Prostate gland (tissue), 2 donors: ENCODE measurements at regions not wholly inside any gene's neighbourhood (a gene's known extent, or its start where the extent isn't known, plus 50 kb on each side); places are given as distances from the start of the nearest gene placed in this dataset.
"Not testable (repeated sequence)": the region's sequence is repeated elsewhere in the genome, so short reads cannot be mapped to it uniquely, and the experiment has no call there.

Source experiments
- DNase-seq: peaks from one replicate; pipeline ENCODE4 v3.0.0-alpha.2; 2019; ENCODE audit warnings: low spot score
- H3K27ac ChIP-seq, 2 donors: fragments of 200-600 bp; sonication (generic); 2 replicates each; pipeline ENCODE4 v1.5.1; 2017 to 2019
- H3K27me3 ChIP-seq: fragments of 200-600 bp; sonication (generic); replicated peaks from 2 replicates; pipeline ENCODE4 v1.5.1; 2019; ENCODE audit not compliant: insufficient read depth
- H3K36me3 ChIP-seq, 2 donors: fragments of 200-600 bp; sonication (generic); 1 replicate in 1 of 2; 2 replicates in 1 of 2; pipeline versions ENCODE4 v1.5.1 to v1.8.1; 2017 to 2019
- H3K4me1 ChIP-seq: fragments of 200-600 bp; sonication (generic); replicated peaks from 2 replicates; pipeline ENCODE4 v1.5.1; 2019
- H3K4me3 ChIP-seq, 2 donors: fragments of 200-600 bp; sonication (generic); 2 replicates each; pipeline ENCODE4 v1.5.1; 2017 to 2019
- H3K9me3 ChIP-seq: fragments of 200-600 bp; sonication (generic); 2 replicates; pipeline ENCODE4 v1.5.1; 2017
- POLR2A ChIP-seq: fragments of 450-650 bp; IDR thresholded peaks from one replicate; pipeline ENCODE4 v1.6.1; 2016; ENCODE audit warnings: antibody characterized with exemption, mild to moderate bottlenecking
- POLR2AphosphoS5 ChIP-seq: sonication (generic); formaldehyde crosslinking; IDR thresholded peaks from one replicate; pipeline ENCODE4 v1.6.1; 2017; ENCODE audit warnings: antibody characterized with exemption
- WGBS: methylation state at CpG from one replicate; pipeline ENCODE4 v1.1.5; 2018; 5-methylcytosine and 5-hydroxymethylcytosine counted together
- intact Hi-C: fragments of 100-400 bp; cut with DNase I; formaldehyde crosslinking; loops from one replicate; pipeline ENCODE4 v1.14.2; 2022
- TF ChIP-seq, protein P1 (sequence below), 4 experiments: fragments of 200-600 bp in 2 of 4; fragments of 450-650 bp in 2 of 4; sonication (generic) in 2 of 4; IDR thresholded peaks; 1 replicate in 3 of 4; 2 replicates in 1 of 4; pipeline ENCODE4 v1.5.1; 2016 to 2019; ENCODE audit warnings: antibody characterized with exemption in 4 of 4, mild to moderate bottlenecking in 2 of 4, moderate library complexity in 2 of 4

GRCh38 chr2:193357508-193357907 is 1162.8 kb upstream of the TMEFF2 start:
- H3K36me3 ChIP-seq = no peaks in the 10 kb centered on the region
- TF ChIP-seq POLR2AphosphoS5 = no peak
- TF ChIP-seq, protein P1, sequence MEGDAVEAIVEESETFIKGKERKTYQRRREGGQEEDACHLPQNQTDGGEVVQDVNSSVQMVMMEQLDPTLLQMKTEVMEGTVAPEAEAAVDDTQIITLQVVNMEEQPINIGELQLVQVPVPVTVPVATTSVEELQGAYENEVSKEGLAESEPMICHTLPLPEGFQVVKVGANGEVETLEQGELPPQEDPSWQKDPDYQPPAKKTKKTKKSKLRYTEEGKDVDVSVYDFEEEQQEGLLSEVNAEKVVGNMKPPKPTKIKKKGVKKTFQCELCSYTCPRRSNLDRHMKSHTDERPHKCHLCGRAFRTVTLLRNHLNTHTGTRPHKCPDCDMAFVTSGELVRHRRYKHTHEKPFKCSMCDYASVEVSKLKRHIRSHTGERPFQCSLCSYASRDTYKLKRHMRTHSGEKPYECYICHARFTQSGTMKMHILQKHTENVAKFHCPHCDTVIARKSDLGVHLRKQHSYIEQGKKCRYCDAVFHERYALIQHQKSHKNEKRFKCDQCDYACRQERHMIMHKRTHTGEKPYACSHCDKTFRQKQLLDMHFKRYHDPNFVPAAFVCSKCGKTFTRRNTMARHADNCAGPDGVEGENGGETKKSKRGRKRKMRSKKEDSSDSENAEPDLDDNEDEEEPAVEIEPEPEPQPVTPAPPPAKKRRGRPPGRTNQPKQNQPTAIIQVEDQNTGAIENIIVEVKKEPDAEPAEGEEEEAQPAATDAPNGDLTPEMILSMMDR (IDR thresholded peaks at IDR 0.05) = no peak
- no peak for TF ChIP-seq POLR2A
- H3K27ac ChIP-seq = no peak overlapping the region
- H3K27me3 ChIP-seq = no peaks in the 10 kb centered on the region
- DNase-seq = no peak
- no peaks in the 10 kb centered on the region for H3K4me1 ChIP-seq
- WGBS = 93% methylated on average over 4 of the region's 4 CpGs
- intact Hi-C loops = no loop called here
- H3K4me3 ChIP-seq = no peak overlapping the region
- no peaks in the 10 kb centered on the region for H3K9me3 ChIP-seq

- DNase-seq, H3K27me3 ChIP-seq, H3K36me3 ChIP-seq, H3K4me1 ChIP-seq, H3K9me3 ChIP-seq, H3K4me3 ChIP-seq, H3K27ac ChIP-seq, intact Hi-C loops: not testable (repeated sequence)
- WGBS = 88% methylated on average over 13 of the region's 13 CpGs
Measured at GRCh38 chr2:193352665-193353242, 1158.0 kb upstream of the TMEFF2 start.

- TF ChIP-seq, protein P1 (IDR thresholded peaks at IDR 0.05) = no peak
- no peak for TF ChIP-seq POLR2A
- no peak for TF ChIP-seq POLR2AphosphoS5
- Histone ChIP-seq H3K36me3 (no peaks in the 10 kb centered on the region), H3K27me3 (no peaks in the 10 kb centered on the region), H3K27ac (no peak overlapping the region), H3K9me3 (no peaks in the 10 kb centered on the region), H3K4me3 (no peak overlapping the region), H3K4me1 (no peaks in the 10 kb centered on the region)
- no peak for DNase-seq
- intact Hi-C loops = no loop called here
- WGBS = 43% methylated on average over 2 of the region's 2 CpGs
Measured at GRCh38 chr2:193350509-193350908, 1155.8 kb upstream of the TMEFF2 start.

GRCh38 chr2:193349642-193350041 is 1154.9 kb upstream of the TMEFF2 start:
- WGBS = 93% methylated on average over 1 of the region's 1 CpG
- TF ChIP-seq, protein P1 (IDR thresholded peaks at IDR 0.05) = no peak
- no peak for DNase-seq

GRCh38 chr2:193348055-193348454 is 1153.3 kb upstream of the TMEFF2 start:
- no peak overlapping the region for H3K4me3 ChIP-seq
- 92% methylated on average over 2 of the region's 2 CpGs for WGBS

More at GRCh38 chr2:193349642-193350041, 1154.9 kb upstream of the TMEFF2 start:
- no peaks in the 10 kb centered on the region for H3K36me3 ChIP-seq
- intact Hi-C loops = no loop called here
- no peaks in the 10 kb centered on the region for H3K27me3 ChIP-seq
- no peaks in the 10 kb centered on the region for H3K9me3 ChIP-seq
- H3K4me3 ChIP-seq = no peak overlapping the region
- H3K4me1 ChIP-seq = no peaks in the 10 kb centered on the region
- no peak overlapping the region for H3K27ac ChIP-seq

More at GRCh38 chr2:193348055-193348454, 1153.3 kb upstream of the TMEFF2 start:
- intact Hi-C loops = no loop called here
- no peak for TF ChIP-seq POLR2A
- no peak for TF ChIP-seq POLR2AphosphoS5
- TF ChIP-seq, protein P1 (IDR thresholded peaks at IDR 0.05) = no peak
- no peak for DNase-seq
- Histone ChIP-seq H3K27me3 (no peaks in the 10 kb centered on the region), H3K27ac (no peak overlapping the region), H3K4me1 (no peaks in the 10 kb centered on the region), H3K36me3 (no peaks in the 10 kb centered on the region), H3K9me3 (no peaks in the 10 kb centered on the region)
